HG03066 (cell line): ENCODE measurements at regions not wholly inside any gene's neighbourhood (a gene's known extent, or its start where the extent isn't known, plus 50 kb on each side); places are given as distances from the start of the nearest gene placed in this dataset.

ENCODE experiments used
- ATAC-seq: cut with Tn5 transposase; IDR thresholded peaks from one replicate; pipeline ENCODE4 v1.9.1; 2021; ENCODE audit warnings: low read depth; ENCODE audit not compliant: unreplicated experiment

DNA sequence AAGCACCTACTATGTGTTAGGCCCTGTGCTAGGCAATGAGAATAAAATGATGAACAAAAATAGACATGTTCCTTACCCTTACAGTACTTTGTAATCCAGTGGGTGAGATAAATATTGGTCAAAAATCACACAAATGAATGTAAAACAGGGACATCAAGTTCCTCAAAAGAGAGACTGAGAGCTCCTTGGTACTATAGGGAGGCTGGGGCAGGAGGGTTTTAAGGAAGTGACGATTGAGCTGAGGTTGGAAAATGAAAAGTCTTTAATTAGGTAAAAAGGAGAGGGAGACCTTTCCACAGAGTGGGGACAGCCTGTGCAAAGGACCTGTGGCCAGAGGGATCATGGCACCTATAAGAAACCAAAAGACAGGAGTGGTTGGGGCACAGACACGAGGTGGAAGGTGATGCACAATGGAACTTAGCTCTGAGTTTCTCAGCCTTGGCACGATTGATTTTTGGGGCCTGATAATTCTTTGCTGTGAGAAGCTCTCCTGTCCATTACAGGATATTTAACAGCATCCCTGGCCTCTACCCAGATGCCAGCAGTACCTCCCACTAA is 140.3 kb downstream of the CEP57L1 start:
- ATAC-seq, result no peak

- no peak for ATAC-seq
These were observed 135.1 kb downstream of the CEP57L1 start for GRCh38 chr6:109230453-109230852.

DNA sequence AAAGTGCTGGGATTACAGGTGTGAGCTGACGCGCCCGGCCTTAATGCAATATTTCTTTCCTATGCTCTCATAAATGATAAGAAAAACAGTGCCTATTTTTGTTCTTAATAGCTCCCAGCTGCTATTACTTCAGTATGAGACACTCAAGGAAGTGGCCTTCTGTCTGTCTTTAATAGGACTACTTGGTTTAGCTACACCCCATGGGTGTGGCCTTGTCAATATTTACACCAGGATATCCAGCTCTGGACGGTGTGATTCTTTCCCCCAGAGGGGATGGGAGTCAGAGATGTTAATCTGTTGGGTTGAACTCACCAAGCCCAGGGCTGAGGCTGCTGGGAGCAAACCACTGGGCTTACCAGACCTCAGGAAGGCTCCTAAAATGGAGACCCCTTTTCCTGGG is 134.2 kb downstream of the CEP57L1 start:
- ATAC-seq, result no peak

GRCh38 chr6:109227646-109228045 is 132.3 kb downstream of the CEP57L1 start:
- no peak for ATAC-seq

DNA sequence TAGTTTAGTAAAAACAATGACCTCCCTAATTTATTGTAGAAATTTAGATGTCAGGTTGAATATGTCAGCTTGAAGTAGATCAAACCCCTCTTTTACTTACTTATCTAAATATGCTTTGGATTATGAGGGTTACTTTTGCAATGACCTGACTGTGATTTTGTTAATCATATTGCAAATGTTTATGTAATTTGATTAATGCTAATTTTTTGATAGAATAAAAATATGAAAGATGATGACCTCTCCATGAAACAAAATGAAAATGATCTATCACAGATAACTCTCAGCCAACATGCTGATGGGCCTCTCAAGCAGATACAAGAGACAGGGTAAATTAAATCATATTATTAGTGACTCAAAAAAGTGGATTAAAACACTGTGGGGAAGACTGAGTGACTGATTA is 131.0 kb downstream of the CEP57L1 start:
- ATAC-seq, result no peak

DNA sequence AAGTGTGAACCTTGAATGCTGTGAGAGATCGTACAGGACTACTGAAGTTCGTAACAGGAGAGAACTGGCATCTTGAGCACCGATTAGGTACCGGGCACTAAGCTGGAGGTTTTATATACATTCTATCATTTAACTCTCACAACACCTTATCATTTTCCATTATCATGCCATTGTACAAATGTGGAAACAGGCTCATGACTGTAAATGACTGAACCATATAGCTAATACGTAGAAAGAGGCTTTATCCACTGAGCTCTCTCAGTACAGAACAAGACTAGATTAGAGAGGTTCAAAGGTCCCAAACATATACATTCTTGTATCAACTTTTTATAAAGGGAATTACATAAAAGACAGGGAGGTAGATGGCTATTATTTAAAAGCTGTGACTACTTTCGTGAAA is 130.6 kb downstream of the CEP57L1 start:
- no peak for ATAC-seq

DNA sequence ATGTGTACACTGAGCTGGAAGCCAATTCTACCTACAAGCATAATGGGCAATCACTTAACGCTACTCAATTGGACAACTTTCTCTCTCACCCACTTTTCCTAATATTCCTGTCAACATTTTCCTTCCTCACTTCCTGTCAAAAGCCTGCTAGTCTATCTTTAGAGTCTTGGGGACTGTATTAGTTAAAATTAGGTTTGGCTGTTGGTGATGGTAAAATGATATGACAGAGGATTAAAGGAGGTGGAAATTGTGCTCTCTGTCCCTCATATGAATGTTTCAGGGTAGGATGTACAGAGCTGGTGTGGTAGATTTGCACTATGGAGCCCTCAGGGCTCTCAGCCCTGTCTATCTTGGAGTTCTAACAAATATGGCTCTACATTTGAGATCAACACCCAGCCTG is 129.7 kb downstream of the CEP57L1 start:
- ATAC-seq, result no peak

GRCh38 chr6:109224107-109224875 is 129.0 kb downstream of the CEP57L1 start:
- ATAC-seq, result no peak

DNA sequence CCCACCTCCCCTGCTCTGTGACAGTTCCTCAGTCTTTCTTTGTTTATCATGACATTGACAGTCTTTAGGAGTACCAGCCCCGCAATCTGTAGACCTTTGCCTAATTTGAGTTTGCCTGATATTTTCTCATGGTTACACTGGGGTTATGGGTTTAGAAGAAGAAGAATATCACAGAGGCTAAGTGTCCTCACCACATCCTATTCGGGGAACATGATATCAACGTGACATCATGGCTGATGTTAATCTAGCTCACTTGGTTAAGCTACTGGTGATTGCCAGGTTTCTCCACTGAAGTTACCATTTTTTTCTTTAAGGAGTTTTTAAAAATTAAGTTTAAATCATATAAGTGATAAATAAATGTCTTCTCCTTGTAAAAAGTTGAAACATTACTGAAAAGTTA is 127.5 kb downstream of the CEP57L1 start:
- no peak for ATAC-seq

DNA sequence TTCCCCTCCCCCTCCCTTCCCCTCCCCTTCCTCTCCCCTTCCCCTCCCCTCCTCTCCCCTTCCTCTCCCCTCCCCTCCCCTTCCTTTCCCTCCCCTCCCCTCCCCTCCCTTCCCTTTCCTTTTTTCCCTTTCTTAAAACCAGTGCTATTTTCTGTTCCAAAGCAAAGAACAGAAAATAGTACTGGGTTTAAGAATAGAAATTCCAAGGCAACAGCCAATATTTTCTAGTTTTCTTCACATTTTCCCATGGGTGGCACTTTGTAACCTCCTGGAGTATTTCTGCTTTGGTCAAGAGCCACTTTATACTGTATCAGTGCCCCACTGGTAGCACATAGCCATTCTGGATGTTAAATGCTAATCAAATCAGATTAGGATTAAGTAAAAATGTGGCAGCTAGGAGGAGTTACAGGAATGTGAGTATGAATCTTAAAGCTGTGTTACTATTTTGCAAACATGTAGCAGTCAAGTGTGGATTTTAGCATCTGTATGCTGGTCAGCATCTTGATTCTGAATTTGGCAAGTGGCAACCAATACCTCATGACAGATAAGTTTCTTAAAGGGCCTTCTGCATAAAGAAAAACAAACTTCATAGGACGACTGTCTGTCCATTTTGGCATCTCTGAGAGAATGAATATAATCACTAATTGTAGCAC is 126.4 kb downstream of the CEP57L1 start:
- ATAC-seq, result no peak
